ENCODE measurements at regions not wholly inside any gene's neighbourhood (a gene's known extent, or its start where the extent isn't known, plus 50 kb on each side); places are given as distances from the start of the nearest gene placed in this dataset.

DNA sequence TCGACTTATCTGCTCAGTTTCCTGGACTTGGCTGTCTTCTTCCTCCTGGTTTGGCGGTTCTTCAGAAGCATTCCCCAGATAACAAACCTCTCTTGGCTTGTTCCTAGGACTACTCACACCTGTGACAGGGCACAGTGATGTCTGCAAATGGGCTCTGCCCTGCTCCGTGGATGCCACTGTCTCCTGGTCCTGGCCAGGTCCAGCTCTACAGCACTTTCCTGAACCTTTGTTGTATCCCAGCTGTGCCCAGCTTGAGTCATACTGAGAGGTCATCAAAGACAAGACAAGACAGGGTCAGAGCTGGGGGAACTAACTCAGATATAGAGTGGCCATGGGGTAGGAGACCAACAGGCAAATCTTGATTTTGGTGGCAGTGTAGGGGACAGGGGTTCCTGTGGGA is 102.7 kb upstream of the SLC22A23 start:
- peaks cover 1 to 6% of the 10 kb centered on the region in 2 donors for H3K4me1 ChIP-seq (ENCODE audit: control insufficient read depth in 2 of 2, insufficient read depth in 1 of 2, low read depth in 1 of 2, low read length in 2 of 2)
- H3K27ac ChIP-seq (replicated peaks; ENCODE audit: low read length), result no peak overlapping the region
- no peak overlapping the region for H2BK12ac ChIP-seq (ENCODE audit: low read length)
- H3K4me3 ChIP-seq (ENCODE audit: low read length in 2 of 2), result no peak overlapping the region
- H3K36me3 ChIP-seq (replicated peaks in 1 of 2; ENCODE audit: control insufficient read depth in 2 of 2, insufficient read depth in 2 of 2, low read length in 2 of 2), result no peaks in the 10 kb centered on the region
- no peak overlapping the region for H3K4me2 ChIP-seq (ENCODE audit: insufficient read depth, low read length, poor library complexity, severe bottlenecking)
- H3K14ac ChIP-seq (ENCODE audit: low read length), result no peak overlapping the region
- no peaks in the 10 kb centered on the region for H3K27me3 ChIP-seq (ENCODE audit: control insufficient read depth in 3 of 3, insufficient read depth in 3 of 3, low read depth in 1 of 3, low read length in 3 of 3)
- no peak overlapping the region for H3K4ac ChIP-seq (ENCODE audit: low read length)
- H3K23ac ChIP-seq (ENCODE audit: low read depth, low read length, poor library complexity), result no peak overlapping the region
- no peak for DNase-seq (ENCODE audit: low spot score)
- WGBS, 2 donors (ENCODE audit: extremely low coverage in 2 of 2, insufficient read length in 2 of 2, insufficient replicate concordance in 1 of 2), result no CpG with 5 or more reads among the region's 3 CpGs
- H3K9ac ChIP-seq (ENCODE audit: low read depth, low read length, poor library complexity), result no peak overlapping the region
- H3K18ac ChIP-seq (ENCODE audit: low read length), result no peak overlapping the region
- no peak overlapping the region for H2AFZ ChIP-seq (ENCODE audit: low read length)
- H2BK5ac ChIP-seq (ENCODE audit: low read length), result no peak overlapping the region
- no peak overlapping the region for H2AK5ac ChIP-seq (ENCODE audit: low read depth, low read length)
- H4K91ac ChIP-seq (ENCODE audit: low read depth, low read length, poor library complexity), result no peak overlapping the region
- H4K8ac ChIP-seq (ENCODE audit: low read depth, low read length), result no peak overlapping the region
- H3K9me3 ChIP-seq (replicated peaks in 1 of 2; ENCODE audit: control insufficient read depth in 2 of 2, insufficient read depth in 1 of 2, low read depth in 1 of 2, low read length in 2 of 2), result no peaks in the 10 kb centered on the region
- H3K79me1 ChIP-seq (ENCODE audit: low read depth, low read length), result no peaks in the 10 kb centered on the region
- no peak overlapping the region for H2BK15ac ChIP-seq (ENCODE audit: low read length)
- no peak overlapping the region for H2BK120ac ChIP-seq (ENCODE audit: low read depth, low read length)

- Histone ChIP-seq H3K4me2 (ENCODE audit: insufficient read depth, low read length, poor library complexity, severe bottlenecking) (no peak overlapping the region), H3K79me1 (ENCODE audit: low read depth, low read length) (no peaks in the 10 kb centered on the region), H3K23ac (ENCODE audit: low read depth, low read length, poor library complexity) (no peak overlapping the region), H4K8ac (ENCODE audit: low read depth, low read length) (no peak overlapping the region), H3K9ac (ENCODE audit: low read depth, low read length, poor library complexity) (no peak overlapping the region), H2BK15ac (ENCODE audit: low read length) (no peak overlapping the region), H2BK120ac (ENCODE audit: low read depth, low read length) (no peak overlapping the region), H3K27ac (replicated peaks; ENCODE audit: low read length) (no peak overlapping the region), H3K9me3 (replicated peaks in 1 of 2; ENCODE audit: control insufficient read depth in 2 of 2, insufficient read depth in 1 of 2, low read depth in 1 of 2, low read length in 2 of 2) (peaks cover 0 to 2% of the 10 kb centered on the region in 2 donors), H3K4me3 (ENCODE audit: low read length in 2 of 2) (no peak overlapping the region), H2BK5ac (ENCODE audit: low read length) (no peak overlapping the region), H3K4me1 (ENCODE audit: control insufficient read depth in 2 of 2, insufficient read depth in 1 of 2, low read depth in 1 of 2, low read length in 2 of 2) (peaks cover 1 to 6% of the 10 kb centered on the region in 2 donors), H3K36me3 (replicated peaks in 1 of 2; ENCODE audit: control insufficient read depth in 2 of 2, insufficient read depth in 2 of 2, low read length in 2 of 2) (no peaks in the 10 kb centered on the region), H3K4ac (ENCODE audit: low read length) (no peak overlapping the region), H3K27me3 (ENCODE audit: control insufficient read depth in 3 of 3, insufficient read depth in 3 of 3, low read depth in 1 of 3, low read length in 3 of 3) (no peaks in the 10 kb centered on the region), H2AK5ac (ENCODE audit: low read depth, low read length) (no peak overlapping the region), H2BK12ac (ENCODE audit: low read length) (no peak overlapping the region), H3K18ac (ENCODE audit: low read length) (no peak overlapping the region), H3K14ac (ENCODE audit: low read length) (no peak overlapping the region), H2AFZ (ENCODE audit: low read length) (no peak overlapping the region), H4K91ac (ENCODE audit: low read depth, low read length, poor library complexity) (no peak overlapping the region)
- WGBS, 2 donors (ENCODE audit: extremely low coverage in 2 of 2, insufficient read length in 2 of 2, insufficient replicate concordance in 1 of 2), result no CpG with 5 or more reads among the region's 3 CpGs
- DNase-seq (ENCODE audit: low spot score), result no peak
These were observed 100.5 kb upstream of the SLC22A23 start for GRCh38 chr6:3557336-3557735.

DNA sequence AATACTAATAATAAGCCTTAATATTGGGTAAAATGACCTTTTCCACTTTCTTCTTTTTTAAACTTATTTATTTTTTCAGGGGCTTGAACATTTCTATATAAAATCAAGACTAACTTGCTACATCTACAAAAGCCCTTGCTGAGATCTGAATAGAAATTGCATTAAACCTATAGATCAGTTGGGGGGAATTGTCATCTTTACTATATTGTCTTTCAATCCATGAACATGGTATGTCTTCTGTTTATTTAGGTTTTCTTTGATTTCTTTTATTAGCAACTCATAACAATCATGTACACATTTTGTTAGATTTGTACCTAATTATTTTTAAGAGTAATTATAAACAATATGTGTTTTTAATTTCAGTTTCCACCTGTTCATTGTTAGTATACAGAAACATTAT is 96.4 kb upstream of the SLC22A23 start:
- H3K23ac ChIP-seq (ENCODE audit: low read depth, low read length, poor library complexity), result no peak overlapping the region
- no peak overlapping the region for H4K91ac ChIP-seq (ENCODE audit: low read depth, low read length, poor library complexity)
- H3K4me1 ChIP-seq (ENCODE audit: control insufficient read depth in 2 of 2, insufficient read depth in 1 of 2, low read depth in 1 of 2, low read length in 2 of 2), result no peaks in the 10 kb centered on the region
- no peak for DNase-seq (ENCODE audit: low spot score)
- no peaks in the 10 kb centered on the region for H3K36me3 ChIP-seq (replicated peaks in 1 of 2; ENCODE audit: control insufficient read depth in 2 of 2, insufficient read depth in 2 of 2, low read length in 2 of 2)
- H3K4me3 ChIP-seq (ENCODE audit: low read length in 2 of 2), result no peak overlapping the region
- H2AFZ ChIP-seq (ENCODE audit: low read length), result no peak overlapping the region
- H2BK120ac ChIP-seq (ENCODE audit: low read depth, low read length), result no peak overlapping the region
- H2BK5ac ChIP-seq (ENCODE audit: low read length), result no peak overlapping the region
- H2AK5ac ChIP-seq (ENCODE audit: low read depth, low read length), result no peak overlapping the region
- no peaks in the 10 kb centered on the region for H3K27me3 ChIP-seq (ENCODE audit: control insufficient read depth in 3 of 3, insufficient read depth in 3 of 3, low read depth in 1 of 3, low read length in 3 of 3)
- H3K4me2 ChIP-seq (ENCODE audit: insufficient read depth, low read length, poor library complexity, severe bottlenecking), result no peak overlapping the region
- H3K27ac ChIP-seq (replicated peaks; ENCODE audit: low read length), result no peak overlapping the region
- H3K9me3 ChIP-seq (replicated peaks in 1 of 2; ENCODE audit: control insufficient read depth in 2 of 2, insufficient read depth in 1 of 2, low read depth in 1 of 2, low read length in 2 of 2), result peaks cover 0 to 5% of the 10 kb centered on the region in 2 donors
- no peak overlapping the region for H3K9ac ChIP-seq (ENCODE audit: low read depth, low read length, poor library complexity)
- no peak overlapping the region for H2BK15ac ChIP-seq (ENCODE audit: low read length)
- no peaks in the 10 kb centered on the region for H3K79me1 ChIP-seq (ENCODE audit: low read depth, low read length)
- no peak overlapping the region for H3K4ac ChIP-seq (ENCODE audit: low read length)
- H3K18ac ChIP-seq (ENCODE audit: low read length), result no peak overlapping the region
- H2BK12ac ChIP-seq (ENCODE audit: low read length), result no peak overlapping the region
- no peak overlapping the region for H3K14ac ChIP-seq (ENCODE audit: low read length)
- no peak overlapping the region for H4K8ac ChIP-seq (ENCODE audit: low read depth, low read length)

- WGBS, 2 donors (ENCODE audit: extremely low coverage in 2 of 2, insufficient read length in 2 of 2, insufficient replicate concordance in 1 of 2), result no CpG with 5 or more reads among the region's 5 CpGs
- Histone ChIP-seq H2AK5ac (ENCODE audit: low read depth, low read length) (no peak overlapping the region), H3K36me3 (replicated peaks in 1 of 2; ENCODE audit: control insufficient read depth in 2 of 2, insufficient read depth in 2 of 2, low read length in 2 of 2) (no peaks in the 10 kb centered on the region), H3K4me1 (ENCODE audit: control insufficient read depth in 2 of 2, insufficient read depth in 1 of 2, low read depth in 1 of 2, low read length in 2 of 2) (no peaks in the 10 kb centered on the region), H2BK5ac (ENCODE audit: low read length) (no peak overlapping the region), H3K79me1 (ENCODE audit: low read depth, low read length) (no peaks in the 10 kb centered on the region), H2AFZ (ENCODE audit: low read length) (no peak overlapping the region), H4K91ac (ENCODE audit: low read depth, low read length, poor library complexity) (no peak overlapping the region), H2BK15ac (ENCODE audit: low read length) (no peak overlapping the region), H4K8ac (ENCODE audit: low read depth, low read length) (no peak overlapping the region), H3K27ac (replicated peaks; ENCODE audit: low read length) (no peak overlapping the region), H2BK120ac (ENCODE audit: low read depth, low read length) (no peak overlapping the region), H3K9me3 (replicated peaks in 1 of 2; ENCODE audit: control insufficient read depth in 2 of 2, insufficient read depth in 1 of 2, low read depth in 1 of 2, low read length in 2 of 2) (peaks cover 0 to 5% of the 10 kb centered on the region in 2 donors), H3K27me3 (ENCODE audit: control insufficient read depth in 3 of 3, insufficient read depth in 3 of 3, low read depth in 1 of 3, low read length in 3 of 3) (peaks cover 0 to 1% (median 0%) of the 10 kb centered on the region in 3 experiments), H3K4ac (ENCODE audit: low read length) (no peak overlapping the region), H3K4me2 (ENCODE audit: insufficient read depth, low read length, poor library complexity, severe bottlenecking) (no peak overlapping the region), H3K23ac (ENCODE audit: low read depth, low read length, poor library complexity) (no peak overlapping the region), H3K18ac (ENCODE audit: low read length) (no peak overlapping the region), H3K4me3 (ENCODE audit: low read length in 2 of 2) (no peak overlapping the region), H3K9ac (ENCODE audit: low read depth, low read length, poor library complexity) (no peak overlapping the region), H3K14ac (ENCODE audit: low read length) (no peak overlapping the region), H2BK12ac (ENCODE audit: low read length) (no peak overlapping the region)
- DNase-seq (ENCODE audit: low spot score), result no peak
These were observed 95.1 kb upstream of the SLC22A23 start for GRCh38 chr6:3551716-3552511.

Measured in neuronal stem cell (in vitro differentiated cells).